CD4-positive, alpha-beta T cell treated with Interleukin-17A for 1 hour (primary cell): ENCODE measurements at regions not wholly inside any gene's neighbourhood (a gene's known extent, or its start where the extent isn't known, plus 50 kb on each side); places are given as distances from the start of the nearest gene placed in this dataset.

Experiments used
- DNase-seq: peaks from one replicate; pipeline ENCODE4 v3.0.0-alpha.2; 2020

DNA sequence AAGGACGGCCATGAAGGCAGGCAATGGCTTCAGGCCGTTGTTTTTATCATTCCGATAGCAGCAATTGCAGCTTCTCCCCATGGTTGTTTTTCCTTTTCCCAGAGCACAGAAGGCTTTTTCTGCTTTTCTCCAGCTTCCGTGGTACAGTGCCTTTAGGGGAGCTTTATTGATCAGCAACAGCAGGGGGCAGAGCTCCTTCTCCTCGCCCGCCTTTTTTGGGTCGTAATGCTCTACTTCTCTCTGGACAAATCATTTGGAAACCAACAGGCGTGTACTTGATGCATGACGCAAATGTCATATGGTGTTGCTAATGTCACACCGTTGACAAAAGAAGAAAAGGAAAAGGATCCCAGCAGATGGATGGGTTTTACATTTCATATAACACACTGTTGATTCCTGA is 79.7 kb upstream of the SNRK start:
- no peak for DNase-seq

DNA sequence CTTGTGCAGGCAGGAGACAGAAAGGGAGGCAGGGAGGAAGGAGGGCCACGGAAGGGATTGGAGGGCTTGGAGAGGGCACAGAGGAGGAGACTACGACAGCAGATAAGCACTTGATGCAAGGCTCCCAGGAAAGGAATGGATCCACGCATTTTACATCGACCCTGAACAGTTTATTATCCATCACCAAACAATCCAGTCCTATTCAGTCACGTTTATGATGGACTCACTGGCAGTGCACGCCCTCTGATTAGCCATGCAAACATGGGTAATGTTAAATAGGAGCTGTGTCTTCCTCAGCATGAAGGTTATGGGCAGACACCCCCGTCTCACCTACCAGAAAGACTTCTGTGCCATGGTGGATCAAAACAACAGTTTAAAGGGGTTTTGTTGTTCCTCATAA is 80.2 kb upstream of the SNRK start:
- DNase-seq: no peak

DNA sequence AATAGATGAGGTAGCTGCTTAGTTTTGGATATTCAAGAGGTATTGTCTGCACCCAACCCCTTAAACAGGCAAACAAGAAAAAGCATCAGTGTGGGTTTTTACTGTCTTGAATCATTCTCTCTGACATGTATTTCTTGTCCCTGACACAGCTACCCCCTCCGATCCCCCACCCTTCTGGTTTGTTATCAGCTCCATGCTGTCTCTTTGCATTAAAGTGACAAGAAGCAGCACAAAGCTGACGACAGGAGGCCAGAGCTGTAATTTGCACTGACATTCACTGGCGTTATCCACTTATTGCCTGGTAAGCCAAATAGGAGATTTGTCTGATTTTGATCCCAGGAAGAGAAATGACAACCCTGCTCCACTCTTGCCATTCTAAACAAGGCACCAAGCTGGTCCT is 83.3 kb upstream of the SNRK start:
- DNase-seq: no peak

DNA sequence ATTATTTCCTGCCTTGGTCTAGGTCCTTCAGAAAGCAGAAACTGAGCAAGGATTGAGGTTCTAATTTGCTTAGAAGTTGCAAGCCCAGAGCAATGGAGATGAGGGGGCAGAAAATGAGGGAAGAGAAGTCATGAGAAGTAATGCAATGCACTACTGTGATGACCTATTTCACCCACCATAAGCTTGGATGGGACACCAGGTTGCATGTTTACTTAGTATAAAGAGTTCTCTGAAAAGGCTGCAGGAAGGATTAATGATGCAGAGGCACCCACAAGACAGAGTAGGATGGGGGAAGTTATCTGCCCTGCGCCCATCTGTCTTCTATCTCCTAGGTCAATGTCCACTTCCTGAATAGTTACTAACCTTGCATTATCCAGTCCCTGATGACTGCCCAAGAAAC is 84.8 kb upstream of the SNRK start:
- DNase-seq: no peak

DNA sequence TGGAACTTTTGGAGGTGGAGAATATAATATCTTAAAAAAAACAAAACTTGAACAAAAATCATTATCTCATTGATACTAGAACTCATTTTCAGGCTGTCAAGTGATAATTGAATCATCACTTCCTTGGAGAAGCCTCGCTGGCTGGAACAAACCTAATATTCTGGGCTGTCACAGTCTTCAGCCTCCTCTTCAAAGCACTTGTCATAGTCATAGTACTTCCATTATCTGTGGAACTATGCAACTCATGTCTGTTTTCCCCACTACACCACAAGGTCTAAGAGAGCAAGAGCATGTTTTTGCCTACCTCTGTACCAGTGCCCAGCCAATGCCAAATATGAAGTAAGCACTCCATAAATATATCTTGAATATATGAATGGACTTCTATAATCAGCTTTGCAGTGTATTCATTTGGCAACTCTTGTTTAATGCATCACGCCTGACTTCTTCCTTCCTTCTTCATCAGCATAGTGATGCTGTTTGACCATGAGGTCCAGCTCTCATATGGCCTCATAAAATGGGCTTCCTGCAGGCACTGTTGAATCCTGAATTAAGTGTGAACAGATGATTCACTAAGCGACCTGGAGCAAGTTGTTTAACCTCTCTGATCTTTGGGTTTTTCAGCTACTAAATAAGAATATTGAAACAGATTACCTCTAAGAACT is 86.6 kb upstream of the SNRK start:
- DNase-seq: no peak

DNA sequence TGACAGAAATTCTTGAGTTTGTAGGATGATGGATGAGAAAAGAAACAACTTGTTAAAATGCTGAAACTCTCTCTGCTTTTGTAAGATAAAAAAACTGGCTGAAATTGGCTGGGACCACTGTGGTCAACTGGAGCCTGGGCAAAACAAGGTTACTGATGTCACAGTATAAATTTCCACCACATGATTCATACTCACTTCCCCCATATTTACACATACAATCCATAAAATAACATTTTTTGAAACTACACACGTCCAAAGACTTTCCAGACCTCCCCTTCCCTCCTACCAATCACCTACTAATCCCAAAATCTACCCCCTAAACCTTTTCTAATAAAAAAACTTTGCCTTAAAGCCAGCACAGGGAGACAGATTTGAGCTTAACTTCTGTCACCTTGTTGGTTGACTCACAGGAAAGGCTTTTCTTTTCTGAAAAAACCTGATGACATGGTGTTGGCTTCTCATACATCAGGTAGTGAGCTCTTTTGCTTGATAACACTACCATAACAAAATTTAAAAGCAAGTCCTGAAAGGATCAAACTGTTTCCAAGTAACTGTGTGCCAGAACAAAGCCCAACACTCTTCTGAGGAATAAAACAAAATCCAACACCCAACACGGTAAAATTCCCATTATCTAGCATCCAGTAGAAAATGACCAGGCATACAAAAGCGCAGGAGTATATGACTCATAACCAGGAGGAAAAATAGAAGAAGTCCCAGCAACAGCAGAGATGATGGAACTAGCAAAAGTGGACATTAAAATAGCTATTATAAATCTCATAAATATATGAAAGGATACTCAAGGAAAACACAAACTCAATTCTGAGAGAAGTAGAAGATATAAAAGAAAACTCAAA is 87.3 kb upstream of the SNRK start:
- no peak for DNase-seq

DNA sequence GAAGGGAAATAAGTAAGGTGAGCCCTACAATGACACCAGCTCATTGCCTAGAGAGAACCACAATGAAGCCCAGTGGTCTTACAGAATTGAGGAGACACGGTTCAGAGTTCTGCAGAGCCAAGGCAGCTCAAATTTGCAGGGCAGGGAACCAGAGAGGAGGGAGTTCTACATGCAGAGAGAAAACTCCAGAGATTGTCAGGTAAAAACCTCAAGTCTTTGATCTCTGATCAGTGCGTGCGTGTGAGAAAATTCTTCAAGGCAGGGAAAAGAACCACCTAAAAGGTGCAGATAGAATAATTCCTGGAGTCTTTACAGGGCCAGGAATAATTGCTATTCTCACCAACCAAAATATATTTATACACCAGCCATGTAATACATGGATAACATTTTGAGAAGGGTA is 88.0 kb upstream of the SNRK start:
- no peak for DNase-seq

DNA sequence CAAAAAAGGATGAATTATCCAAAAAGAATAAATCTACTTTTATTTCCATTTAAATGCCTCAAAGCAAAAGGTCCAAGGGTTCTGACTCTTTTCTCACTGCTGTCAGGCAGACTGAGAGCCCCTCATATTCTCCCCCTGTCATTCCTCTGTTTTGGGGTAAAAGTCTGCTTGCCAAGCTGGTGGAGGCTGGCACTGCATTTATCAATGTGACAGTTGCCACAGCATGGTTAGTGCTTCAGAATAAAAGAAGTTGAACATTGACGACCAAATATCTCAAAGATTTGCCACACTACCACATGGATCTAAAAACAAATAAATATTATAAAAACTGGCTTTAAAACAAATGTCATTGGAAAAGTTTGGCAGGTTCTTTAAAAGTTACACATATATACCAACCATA is 89.2 kb upstream of the SNRK start:
- no peak for DNase-seq

DNA sequence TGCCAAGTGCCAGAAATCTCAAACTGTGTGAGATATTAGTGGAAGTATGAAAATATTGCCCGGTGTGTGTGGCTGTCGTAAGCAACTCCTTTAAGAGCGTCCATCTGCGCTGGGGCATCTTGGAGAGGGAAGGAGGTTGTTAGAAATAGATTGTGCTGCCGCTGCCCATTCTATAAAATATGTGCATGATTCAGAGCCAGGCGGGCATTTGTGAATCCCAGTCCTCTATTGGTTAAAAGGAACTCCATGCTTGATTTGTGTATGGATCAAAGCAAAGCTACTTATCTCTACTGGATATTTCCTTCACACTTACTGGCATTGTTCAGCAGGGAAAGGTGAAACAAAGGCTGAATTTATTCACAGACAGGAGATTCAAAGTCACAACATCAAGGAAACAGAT is 89.6 kb upstream of the SNRK start:
- DNase-seq: no peak

DNA sequence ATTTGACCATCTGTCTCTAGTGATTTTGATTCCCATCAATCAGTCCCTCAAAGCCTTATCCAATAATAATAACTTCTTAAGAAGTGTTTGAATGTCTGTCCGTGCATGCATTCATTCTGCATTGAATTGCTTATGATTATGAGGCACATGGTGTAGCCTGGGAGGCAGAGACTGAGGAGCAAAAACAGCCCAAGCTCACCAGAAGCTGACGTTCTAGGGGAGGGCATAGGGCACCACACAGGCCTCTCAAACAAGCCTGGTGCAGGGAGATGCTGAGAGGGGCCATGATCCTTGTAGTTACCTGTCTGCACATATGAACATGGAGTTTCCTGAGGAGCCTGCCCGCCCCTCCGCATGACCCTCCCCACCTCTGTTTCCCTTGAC is 89.2 kb upstream of the POMGNT2 start:
- no peak for DNase-seq

DNA sequence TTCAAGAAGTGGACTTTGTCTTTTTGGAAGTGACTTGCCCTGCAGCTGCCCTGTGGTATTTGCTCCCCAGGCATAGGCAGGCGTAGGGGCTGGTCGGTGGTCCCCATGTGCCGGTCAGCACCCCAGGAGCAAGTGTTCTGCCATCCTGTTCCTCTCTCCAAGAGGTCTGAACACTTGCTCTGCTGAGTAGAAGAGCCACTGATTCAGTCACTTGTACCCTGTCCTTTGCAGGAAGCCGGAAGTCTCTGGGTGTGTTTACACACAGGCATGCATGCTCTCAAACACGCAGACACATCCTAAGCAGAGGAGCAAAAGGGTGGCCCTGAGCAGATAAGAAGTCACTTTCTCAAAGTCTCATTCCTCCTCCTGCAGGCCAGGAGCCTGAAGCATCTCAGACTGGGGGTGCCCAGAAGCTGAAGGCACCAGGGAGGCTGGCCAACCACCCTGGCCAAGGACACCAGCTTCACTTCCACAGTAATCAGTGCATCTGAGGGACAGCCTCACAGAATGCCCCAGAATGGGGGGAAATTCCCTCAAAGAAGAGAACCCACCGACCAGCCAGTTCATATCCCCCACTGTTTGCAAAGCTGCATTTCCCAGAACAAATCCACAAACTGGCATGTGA is 88.7 kb upstream of the POMGNT2 start:
- DNase-seq: peak; percentile 49

DNA sequence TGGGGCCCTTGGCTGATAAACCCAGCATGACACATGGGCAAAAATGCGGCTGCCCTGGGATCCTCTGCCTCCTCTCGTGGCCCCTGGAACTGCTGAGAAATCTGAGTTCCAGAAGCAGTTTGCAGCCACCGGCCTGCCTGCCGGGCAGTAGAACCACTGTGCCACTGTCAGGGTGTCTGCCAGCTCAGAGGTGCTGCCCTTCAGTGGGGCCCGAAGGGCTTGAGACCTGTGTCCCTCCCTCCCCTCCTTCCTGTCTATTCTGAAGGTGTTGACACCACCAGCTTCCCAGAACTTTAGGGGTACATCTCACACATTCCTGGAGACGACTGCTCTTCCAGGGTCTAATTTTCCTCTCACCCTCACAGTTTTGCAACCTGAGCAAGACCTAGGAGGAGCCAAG is 88.2 kb upstream of the POMGNT2 start:
- DNase-seq: no peak

DNA sequence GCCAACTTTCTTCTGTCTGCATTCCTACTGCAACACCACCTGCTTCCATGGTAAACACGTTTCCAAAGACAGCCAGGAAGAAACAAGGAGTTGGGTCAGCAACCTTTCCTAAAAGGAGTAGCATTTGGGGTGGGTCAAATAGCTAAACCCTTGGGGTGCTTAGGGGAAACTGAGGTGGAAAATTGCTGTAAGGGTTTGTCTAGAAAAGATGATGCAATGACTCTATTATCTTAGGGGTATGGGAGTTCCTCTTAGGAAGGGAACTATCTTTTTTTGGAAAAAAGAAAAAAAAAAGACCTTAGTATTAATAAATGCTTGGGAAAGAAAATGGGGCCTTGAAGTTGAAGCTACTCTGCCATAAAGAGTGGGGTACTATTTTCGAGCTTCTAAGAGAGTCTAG is 86.1 kb upstream of the POMGNT2 start:
- no peak for DNase-seq

DNA sequence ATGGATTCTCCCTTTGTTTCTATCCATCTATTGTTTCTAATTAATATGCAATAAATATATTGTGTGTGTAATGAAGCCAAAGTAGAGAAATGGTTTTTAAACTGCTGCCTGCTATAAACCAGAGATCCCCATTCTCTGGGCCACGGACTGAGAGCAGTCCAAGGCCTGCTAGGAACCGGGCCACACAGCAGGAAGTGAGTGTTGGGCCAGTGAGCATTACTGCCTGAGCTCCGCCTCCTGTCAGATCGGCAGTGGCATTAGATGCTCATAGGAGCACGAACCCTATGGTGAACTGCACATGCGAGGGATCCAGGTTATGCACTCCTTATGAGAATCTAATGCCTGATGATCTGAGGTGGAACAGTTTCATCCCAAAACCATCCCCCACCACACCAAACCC is 85.2 kb upstream of the POMGNT2 start:
- no peak for DNase-seq

DNA sequence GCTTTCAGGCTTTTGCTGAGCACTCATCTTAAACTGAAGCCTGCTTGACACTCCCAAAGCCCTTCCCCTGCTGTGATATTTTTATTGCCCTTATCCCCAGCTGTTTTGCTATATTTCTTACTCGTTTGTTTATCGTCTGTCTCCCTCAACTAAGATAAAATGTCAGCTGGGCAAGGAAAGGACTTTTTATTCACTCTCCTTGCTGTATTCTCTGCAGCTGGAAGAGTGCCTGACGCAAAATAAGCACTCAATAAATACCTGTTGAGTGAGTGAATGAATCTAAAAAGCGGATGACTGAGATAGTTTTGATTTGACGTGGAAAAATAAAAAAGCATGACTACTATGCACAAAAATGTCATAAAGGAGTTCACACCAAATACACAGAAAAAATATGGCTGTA is 84.8 kb upstream of the POMGNT2 start:
- DNase-seq: no peak

DNA sequence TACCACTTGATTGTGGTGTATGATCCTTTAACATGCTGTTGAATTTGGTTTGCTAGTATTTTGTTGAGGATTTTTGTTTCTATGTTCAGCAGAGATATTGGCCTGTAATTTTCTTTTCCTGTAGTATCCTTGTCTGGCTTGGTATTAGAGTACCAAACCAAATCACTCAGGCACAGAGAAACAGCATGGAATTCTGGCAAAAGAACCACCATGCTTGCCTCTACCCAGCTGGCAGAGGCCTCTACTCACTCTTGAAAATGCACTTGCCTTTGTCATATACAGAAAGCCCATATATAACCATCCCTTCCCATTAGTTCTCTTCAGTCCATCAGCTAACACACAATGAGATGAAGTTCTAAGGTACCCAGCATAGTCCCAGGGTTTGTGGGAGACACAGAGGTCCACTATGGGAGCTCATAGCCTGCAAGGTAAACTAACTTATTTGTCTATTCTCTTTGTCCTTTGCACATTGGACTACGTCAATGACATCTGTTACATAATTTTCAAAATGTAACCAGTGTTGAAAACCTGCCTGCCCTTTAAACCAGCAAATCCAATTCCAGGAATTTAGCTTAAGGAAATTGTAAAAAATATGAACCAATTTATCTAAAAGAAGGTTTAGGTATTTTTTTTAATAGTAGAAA is 82.1 kb upstream of the POMGNT2 start:
- no peak for DNase-seq

DNA sequence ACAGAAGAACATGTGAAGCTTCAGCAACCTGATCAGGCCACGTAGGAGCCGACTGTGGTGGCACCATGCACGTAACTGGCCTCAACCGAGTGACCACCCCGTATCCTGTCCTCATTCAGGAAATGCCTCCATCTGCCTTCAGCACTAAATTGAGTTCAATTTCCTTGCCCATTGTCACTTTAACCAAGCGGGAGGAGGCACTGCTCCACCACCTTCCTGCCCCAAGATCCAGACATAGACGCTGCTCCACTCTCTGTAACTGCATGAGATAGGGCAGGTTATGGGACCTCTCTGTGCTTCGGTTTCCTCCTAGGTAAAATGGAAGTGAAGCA is 80.1 kb upstream of the POMGNT2 start:
- no peak for DNase-seq

DNA sequence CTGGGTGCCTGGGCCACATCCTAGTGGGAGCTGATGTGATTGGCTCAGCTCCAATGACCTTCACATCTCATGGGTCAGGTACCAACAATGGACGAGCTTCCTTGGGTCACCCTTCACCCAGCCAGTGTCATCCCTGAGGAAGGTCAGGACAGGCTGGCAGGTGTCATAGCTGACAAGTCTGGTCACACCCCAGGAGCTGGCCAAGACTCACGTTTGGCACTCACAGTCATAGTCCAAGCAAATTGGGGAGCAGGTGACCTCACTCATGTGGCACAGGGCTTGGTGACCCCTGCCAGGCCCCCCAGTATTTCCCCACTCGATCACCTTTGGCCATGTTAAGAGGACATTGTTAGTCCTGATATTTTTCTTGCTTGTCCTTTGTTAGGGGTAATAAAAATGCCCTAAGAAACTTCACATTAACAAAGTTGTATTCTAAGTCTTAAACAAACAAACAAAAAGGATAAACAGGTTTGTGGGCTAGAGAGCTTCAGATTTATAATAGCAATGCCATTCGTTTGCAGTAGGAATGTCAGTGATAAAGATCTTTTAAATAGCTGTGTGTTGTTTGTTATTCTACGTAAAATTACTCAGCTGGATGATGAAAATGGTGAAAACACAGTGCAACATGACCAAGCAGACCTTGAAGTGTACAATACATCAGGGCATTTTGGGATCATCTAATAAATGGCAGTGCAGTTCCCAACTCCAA is 79.5 kb upstream of the POMGNT2 start:
- no peak for DNase-seq

DNA sequence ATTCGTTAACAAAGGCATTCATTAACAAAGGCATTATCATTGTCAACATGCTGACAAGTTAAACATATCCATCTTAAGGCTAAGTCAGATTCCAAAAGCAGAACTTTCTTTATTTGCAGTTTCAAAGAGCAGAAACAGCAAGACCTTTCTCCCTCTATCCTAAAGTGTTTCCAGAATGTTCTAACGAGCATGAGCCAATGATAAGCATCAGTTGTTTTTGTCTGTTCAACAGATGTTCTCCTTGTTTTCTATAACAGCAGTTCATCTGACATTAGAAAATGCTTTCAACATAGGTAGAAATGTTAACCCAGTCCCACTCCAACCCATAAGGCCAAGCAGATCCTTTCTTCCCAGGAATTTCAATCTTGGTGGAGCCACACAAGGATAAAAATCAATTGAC is 77.6 kb upstream of the POMGNT2 start:
- DNase-seq: no peak

DNA sequence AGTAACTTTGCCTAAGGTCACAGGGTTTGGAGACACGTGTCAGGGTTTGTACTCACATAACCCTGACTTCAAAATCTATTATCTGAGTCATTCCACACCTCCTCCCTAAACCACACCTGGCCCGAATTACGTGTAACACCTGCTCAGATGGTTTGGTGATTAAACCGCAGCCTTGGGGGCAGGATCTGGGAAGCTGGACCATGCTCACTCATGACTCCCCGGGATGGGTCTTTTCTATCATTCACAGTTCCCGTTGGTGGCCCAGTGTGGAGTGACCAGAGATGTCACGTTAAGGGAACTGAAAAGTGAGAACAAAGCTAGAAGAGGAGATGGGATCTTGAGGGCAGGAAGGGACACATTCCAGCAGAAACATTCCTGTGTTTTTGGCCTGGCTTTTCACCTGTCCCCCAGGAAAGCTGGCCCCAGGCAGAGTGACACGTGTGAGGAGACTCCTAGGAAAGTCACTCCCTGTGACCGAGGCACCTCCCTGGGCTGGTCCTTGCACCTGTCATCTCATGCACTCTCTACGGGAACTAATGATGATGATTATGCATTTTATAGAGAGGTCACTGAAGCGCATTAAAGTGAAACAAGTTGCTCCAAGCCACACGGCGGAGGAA is 75.4 kb upstream of the POMGNT2 start:
- DNase-seq: peak; percentile 58

DNA sequence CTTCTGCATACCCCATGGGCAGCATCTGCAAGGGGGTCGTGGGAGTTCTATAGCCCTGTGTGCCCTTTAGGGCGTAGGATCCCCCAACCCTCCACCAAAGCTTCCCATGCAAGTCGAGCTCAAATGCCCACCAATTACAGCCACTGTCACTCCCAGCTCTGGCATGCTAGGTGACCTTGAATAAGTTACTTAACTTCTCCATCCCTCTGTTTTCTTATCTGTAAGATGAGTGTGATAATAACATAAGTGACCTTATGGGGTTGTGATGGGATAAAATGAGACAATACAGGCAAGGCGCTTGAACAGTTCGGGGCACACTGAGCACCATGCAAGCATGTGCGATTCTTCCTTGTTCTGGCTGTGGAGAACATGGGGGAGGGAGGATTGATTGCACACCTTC is 74.8 kb upstream of the POMGNT2 start:
- DNase-seq: no peak

DNA sequence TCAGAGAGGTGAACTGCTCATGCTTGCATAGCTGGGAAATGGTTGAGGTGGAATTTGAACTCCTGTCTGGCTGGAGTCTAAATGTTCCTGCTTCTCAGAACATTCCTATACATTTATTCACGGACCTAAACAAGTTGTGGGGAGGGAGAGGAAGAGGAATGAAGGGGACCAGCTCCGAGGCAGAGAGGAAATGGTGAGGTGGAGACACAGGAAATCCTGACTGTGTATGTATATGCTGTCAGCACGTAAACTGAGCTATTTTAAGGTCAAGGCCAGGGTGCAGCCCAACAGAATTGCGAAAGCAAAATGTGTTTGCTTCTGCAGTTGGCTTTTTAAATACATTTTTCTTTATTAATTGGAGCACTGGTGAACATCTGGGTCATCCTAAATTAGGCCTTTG is 74.1 kb upstream of the POMGNT2 start:
- DNase-seq: peak; percentile 68

DNA sequence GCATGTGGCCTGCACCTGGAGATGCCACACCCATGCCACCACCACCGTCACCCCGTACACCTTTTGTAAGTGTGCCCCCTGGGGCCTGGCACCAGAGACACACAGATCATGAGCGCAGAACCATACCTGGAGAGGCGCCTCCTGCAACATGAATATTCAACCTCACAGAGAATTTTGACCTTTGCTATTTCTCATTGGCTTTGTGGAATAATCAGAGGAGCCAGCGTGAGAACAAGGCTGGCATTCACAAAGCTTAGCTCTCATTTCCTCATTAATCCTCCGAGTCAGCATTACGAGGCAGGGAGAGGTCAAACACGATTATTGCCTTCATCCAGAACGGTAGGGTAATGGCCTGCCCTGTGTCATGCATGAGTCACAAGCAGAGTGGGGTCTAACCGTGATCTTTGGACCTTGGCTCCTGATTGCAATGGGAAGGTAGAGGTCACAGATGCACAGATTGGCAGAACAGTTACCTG is 73.0 kb upstream of the POMGNT2 start:
- no peak for DNase-seq
